ENCODE measurements at regions not wholly inside any gene's neighbourhood (a gene's known extent, or its start where the extent isn't known, plus 50 kb on each side); places are given as distances from the start of the nearest gene placed in this dataset.
A peak's percentile ranks its signal among the peaks of the same experiment; 100 is the strongest.

DNA sequence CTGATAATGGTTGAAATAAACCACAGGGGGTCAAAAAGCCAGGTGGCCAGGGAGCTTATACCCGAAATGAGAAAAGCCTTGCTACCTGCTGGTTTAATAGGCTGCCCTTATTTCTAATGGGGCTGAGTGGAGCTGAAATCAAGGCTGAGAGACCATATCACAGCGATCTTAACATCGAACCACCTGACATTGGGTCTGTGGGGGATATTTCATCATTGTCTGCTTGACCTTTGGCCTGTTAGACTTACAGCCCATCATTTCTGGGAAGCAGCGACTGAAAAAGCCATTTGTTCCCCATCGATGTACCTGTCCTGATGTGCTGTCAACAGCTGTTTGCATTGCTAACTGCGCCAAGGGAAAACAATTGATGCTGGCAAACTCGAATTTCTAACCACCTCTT lies 199.7 kb upstream of the SLC14A2 start:
- no peaks in the 10 kb centered on the region for H3K36me3 ChIP-seq (ENCODE audit: insufficient read depth, low read length)
- no peaks in the 10 kb centered on the region for H3K9me2 ChIP-seq (replicated peaks; ENCODE audit: insufficient read depth, low read length)
- H3K27me3 ChIP-seq (ENCODE audit: low read length): no peaks in the 10 kb centered on the region
- no peaks in the 10 kb centered on the region for H3K9me3 ChIP-seq (ENCODE audit: low read length)
- DNase-seq: no peak
- no peak overlapping the region for H3K27ac ChIP-seq (ENCODE audit: low read length)
- peaks cover 29% of the 10 kb centered on the region for H3K4me1 ChIP-seq (ENCODE audit: low read length)
- H4K20me1 ChIP-seq (ENCODE audit: insufficient read depth, low read depth, low read length): no peaks in the 10 kb centered on the region
- H2AFZ ChIP-seq (ENCODE audit: low read length): no peak overlapping the region
- H3K4me3 ChIP-seq (ENCODE audit: low read length): no peak overlapping the region
- H3K4me2 ChIP-seq (ENCODE audit: low read depth, low read length, poor library complexity, severe bottlenecking): no peak overlapping the region
- H3K9ac ChIP-seq (ENCODE audit: low read length): no peak overlapping the region
- H3K79me2 ChIP-seq (ENCODE audit: low read length): no peaks in the 10 kb centered on the region

- H4K20me1 ChIP-seq (ENCODE audit: insufficient read depth, low read depth, low read length): no peaks in the 10 kb centered on the region
- no peaks in the 10 kb centered on the region for H3K27me3 ChIP-seq (ENCODE audit: low read length)
- no peaks in the 10 kb centered on the region for H3K79me2 ChIP-seq (ENCODE audit: low read length)
- H3K4me2 ChIP-seq (ENCODE audit: low read depth, low read length, poor library complexity, severe bottlenecking): no peak overlapping the region
- no peak overlapping the region for H3K9ac ChIP-seq (ENCODE audit: low read length)
- DNase-seq: peak; percentile 59
- no peaks in the 10 kb centered on the region for H3K9me3 ChIP-seq (ENCODE audit: low read length)
- no peak overlapping the region for H2AFZ ChIP-seq (ENCODE audit: low read length)
- H3K27ac ChIP-seq (ENCODE audit: low read length): no peak overlapping the region
- H3K4me3 ChIP-seq (ENCODE audit: low read length): no peak overlapping the region
- no peaks in the 10 kb centered on the region for H3K36me3 ChIP-seq (ENCODE audit: insufficient read depth, low read length)
- no peaks in the 10 kb centered on the region for H3K9me2 ChIP-seq (replicated peaks; ENCODE audit: insufficient read depth, low read length)
- peaks cover 29% of the 10 kb centered on the region for H3K4me1 ChIP-seq (ENCODE audit: low read length)
Observed at GRCh38 chr18:45416168-45416567, 199.1 kb upstream of the SLC14A2 start.

GRCh38 chr18:45417392-45417791 lies 197.9 kb upstream of the SLC14A2 start:
- H3K4me2 ChIP-seq (ENCODE audit: low read depth, low read length, poor library complexity, severe bottlenecking): no peak overlapping the region
- H3K27me3 ChIP-seq (ENCODE audit: low read length): no peaks in the 10 kb centered on the region
- H3K27ac ChIP-seq (ENCODE audit: low read length): no peak overlapping the region
- H3K9ac ChIP-seq (ENCODE audit: low read length): no peak overlapping the region
- DNase-seq: no peak
- no peaks in the 10 kb centered on the region for H3K9me3 ChIP-seq (ENCODE audit: low read length)
- 0 out of 2 replicates have a peak, but pooled peaks cover 3% of the 10 kb centered on the region for H3K9me2 ChIP-seq (replicated peaks; ENCODE audit: insufficient read depth, low read length)
- H4K20me1 ChIP-seq (ENCODE audit: insufficient read depth, low read depth, low read length): no peaks in the 10 kb centered on the region
- H3K36me3 ChIP-seq (ENCODE audit: insufficient read depth, low read length): no peaks in the 10 kb centered on the region
- H3K4me1 ChIP-seq (ENCODE audit: low read length): peaks cover 29% of the 10 kb centered on the region
- peak overlapping the region; percentile 59; the same call in 1 of the 2 replicates for H2AFZ ChIP-seq (ENCODE audit: low read length)
- H3K4me3 ChIP-seq (ENCODE audit: low read length): no peak overlapping the region
- H3K79me2 ChIP-seq (ENCODE audit: low read length): no peaks in the 10 kb centered on the region

- Histone ChIP-seq H3K9ac (ENCODE audit: low read length) (no peak overlapping the region), H3K27ac (ENCODE audit: low read length) (no peak overlapping the region), H2AFZ (ENCODE audit: low read length) (no peak overlapping the region), H3K4me1 (ENCODE audit: low read length) (peaks cover 11% of the 10 kb centered on the region), H3K79me2 (ENCODE audit: low read length) (no peaks in the 10 kb centered on the region), H4K20me1 (ENCODE audit: insufficient read depth, low read depth, low read length) (no peaks in the 10 kb centered on the region), H3K36me3 (ENCODE audit: insufficient read depth, low read length) (no peaks in the 10 kb centered on the region), H3K9me2 (replicated peaks; ENCODE audit: insufficient read depth, low read length) (0 out of 2 replicates have a peak, but pooled peaks cover 3% of the 10 kb centered on the region), H3K9me3 (ENCODE audit: low read length) (no peaks in the 10 kb centered on the region), H3K4me2 (ENCODE audit: low read depth, low read length, poor library complexity, severe bottlenecking) (no peak overlapping the region), H3K4me3 (ENCODE audit: low read length) (no peak overlapping the region), H3K27me3 (ENCODE audit: low read length) (no peaks in the 10 kb centered on the region)
- DNase-seq: no peak
Observed at GRCh38 chr18:45423659-45424058, 191.6 kb upstream of the SLC14A2 start.

DNA sequence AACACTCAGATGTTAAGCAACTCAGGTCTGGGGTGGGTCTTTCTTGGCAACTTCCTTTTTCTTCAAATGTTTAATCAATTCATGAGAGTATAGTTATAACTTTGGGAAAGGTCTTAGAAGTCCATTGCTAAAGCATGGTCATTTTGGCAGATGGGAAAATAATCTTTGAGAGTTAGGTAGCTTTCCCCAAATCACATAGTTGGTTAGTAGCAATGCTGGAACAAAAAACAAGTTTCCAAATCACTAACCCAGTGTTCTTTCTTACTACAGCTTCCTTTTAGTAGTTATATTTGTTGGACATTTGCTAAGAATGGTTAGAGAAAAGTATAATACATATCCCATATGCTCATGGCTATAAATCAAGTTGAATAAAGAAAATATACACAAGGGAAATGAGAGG lies 185.2 kb upstream of the SLC14A2 start:
- H3K4me2 ChIP-seq (ENCODE audit: low read depth, low read length, poor library complexity, severe bottlenecking): no peak overlapping the region
- no peaks in the 10 kb centered on the region for H3K79me2 ChIP-seq (ENCODE audit: low read length)
- H3K27ac ChIP-seq (ENCODE audit: low read length): no peak overlapping the region
- no peaks in the 10 kb centered on the region for H4K20me1 ChIP-seq (ENCODE audit: insufficient read depth, low read depth, low read length)
- no peak overlapping the region for H3K4me3 ChIP-seq (ENCODE audit: low read length)
- H2AFZ ChIP-seq (ENCODE audit: low read length): no peak overlapping the region
- no peak for DNase-seq
- no peaks in the 10 kb centered on the region for H3K36me3 ChIP-seq (ENCODE audit: insufficient read depth, low read length)
- no peaks in the 10 kb centered on the region for H3K9me3 ChIP-seq (ENCODE audit: low read length)
- no peaks in the 10 kb centered on the region for H3K9me2 ChIP-seq (replicated peaks; ENCODE audit: insufficient read depth, low read length)
- no peaks in the 10 kb centered on the region for H3K27me3 ChIP-seq (ENCODE audit: low read length)
- H3K4me1 ChIP-seq (ENCODE audit: low read length): peaks cover 20% of the 10 kb centered on the region
- no peak overlapping the region for H3K9ac ChIP-seq (ENCODE audit: low read length)

DNA sequence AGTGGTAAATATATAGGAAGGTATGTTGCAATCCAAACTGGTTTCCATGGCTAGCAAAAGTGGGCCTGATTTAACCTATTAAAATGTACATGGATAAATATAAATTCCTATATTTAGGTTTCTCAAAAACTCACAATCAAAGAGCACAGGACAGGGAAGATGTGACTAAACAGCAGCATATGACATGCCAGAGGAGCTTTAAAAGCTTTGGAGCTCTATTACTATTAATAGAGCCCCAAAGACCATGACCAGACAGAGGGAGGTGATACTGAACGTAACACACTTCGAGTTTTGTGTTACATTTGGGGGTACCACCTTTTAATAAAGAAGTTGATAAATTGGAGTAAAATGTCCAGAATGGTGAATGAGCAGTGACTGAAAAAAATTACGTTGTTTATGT lies 179.5 kb upstream of the SLC14A2 start:
- Histone ChIP-seq H2AFZ (ENCODE audit: low read length) (no peak overlapping the region), H3K4me2 (ENCODE audit: low read depth, low read length, poor library complexity, severe bottlenecking) (no peak overlapping the region), H3K9me3 (ENCODE audit: low read length) (no peaks in the 10 kb centered on the region), H4K20me1 (ENCODE audit: insufficient read depth, low read depth, low read length) (no peaks in the 10 kb centered on the region), H3K36me3 (ENCODE audit: insufficient read depth, low read length) (no peaks in the 10 kb centered on the region), H3K27ac (ENCODE audit: low read length) (no peak overlapping the region), H3K27me3 (ENCODE audit: low read length) (no peaks in the 10 kb centered on the region), H3K9ac (ENCODE audit: low read length) (no peak overlapping the region), H3K79me2 (ENCODE audit: low read length) (no peaks in the 10 kb centered on the region), H3K4me3 (ENCODE audit: low read length) (no peak overlapping the region), H3K9me2 (replicated peaks; ENCODE audit: insufficient read depth, low read length) (no peaks in the 10 kb centered on the region), H3K4me1 (ENCODE audit: low read length) (peaks cover 6% of the 10 kb centered on the region)
- DNase-seq: no peak

GRCh38 chr18:45437366-45437765 lies 177.9 kb upstream of the SLC14A2 start:
- Histone ChIP-seq H3K9me2 (replicated peaks; ENCODE audit: insufficient read depth, low read length) (no peaks in the 10 kb centered on the region), H3K27me3 (ENCODE audit: low read length) (no peaks in the 10 kb centered on the region), H3K79me2 (ENCODE audit: low read length) (no peaks in the 10 kb centered on the region), H3K4me3 (ENCODE audit: low read length) (no peak overlapping the region), H3K9ac (ENCODE audit: low read length) (no peak overlapping the region), H3K27ac (ENCODE audit: low read length) (no peak overlapping the region), H4K20me1 (ENCODE audit: insufficient read depth, low read depth, low read length) (no peaks in the 10 kb centered on the region), H3K36me3 (ENCODE audit: insufficient read depth, low read length) (no peaks in the 10 kb centered on the region), H2AFZ (ENCODE audit: low read length) (no peak overlapping the region), H3K9me3 (ENCODE audit: low read length) (no peaks in the 10 kb centered on the region), H3K4me2 (ENCODE audit: low read depth, low read length, poor library complexity, severe bottlenecking) (no peak overlapping the region), H3K4me1 (ENCODE audit: low read length) (peaks cover 6% of the 10 kb centered on the region)
- DNase-seq: no peak

DNA sequence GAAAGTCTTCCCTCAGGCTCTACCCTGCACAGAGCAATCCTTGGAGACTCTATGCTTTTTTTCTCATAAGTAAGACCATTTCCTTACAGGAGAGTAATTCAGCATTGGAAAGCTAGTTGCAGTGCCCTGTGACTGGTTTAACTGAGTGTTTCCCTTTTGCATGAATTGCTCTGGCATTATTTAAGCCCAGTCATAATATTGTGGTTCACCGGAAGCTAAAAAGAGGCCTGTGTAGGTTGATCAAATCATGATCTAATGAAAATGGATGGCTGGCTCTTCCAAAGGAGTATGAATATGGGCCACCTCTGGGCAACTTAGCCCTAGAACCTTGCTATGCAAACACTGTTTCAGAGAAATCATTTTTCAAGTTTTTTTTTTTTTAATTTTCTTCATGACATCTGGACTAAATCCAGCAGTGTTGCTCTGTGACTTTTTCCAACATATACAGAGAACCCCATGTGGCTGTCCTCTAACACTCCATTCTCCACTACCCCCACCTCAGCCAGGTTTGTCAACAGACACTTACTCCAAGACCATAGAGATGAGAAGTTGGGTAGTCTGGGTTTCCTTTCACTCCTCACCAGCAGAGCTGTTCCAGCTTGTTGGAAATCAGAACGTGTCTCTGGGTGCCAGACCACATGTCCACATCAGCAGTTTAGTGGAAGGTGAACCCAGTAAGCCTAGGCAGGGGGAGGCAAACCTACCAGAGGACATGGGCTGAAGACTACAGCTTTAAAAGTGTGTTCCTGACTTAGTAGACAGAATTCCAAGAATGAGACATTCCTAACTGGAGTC lies 175.2 kb upstream of the SLC14A2 start:
- DNase-seq: no peak
- Histone ChIP-seq H4K20me1 (ENCODE audit: insufficient read depth, low read depth, low read length) (no peaks in the 10 kb centered on the region), H3K4me2 (ENCODE audit: low read depth, low read length, poor library complexity, severe bottlenecking) (no peak overlapping the region), H3K9ac (ENCODE audit: low read length) (no peak overlapping the region), H2AFZ (ENCODE audit: low read length) (no peak overlapping the region), H3K79me2 (ENCODE audit: low read length) (no peaks in the 10 kb centered on the region), H3K4me3 (ENCODE audit: low read length) (no peak overlapping the region), H3K27ac (ENCODE audit: low read length) (no peak overlapping the region), H3K36me3 (ENCODE audit: insufficient read depth, low read length) (no peaks in the 10 kb centered on the region), H3K4me1 (ENCODE audit: low read length) (no peaks in the 10 kb centered on the region), H3K27me3 (ENCODE audit: low read length) (no peaks in the 10 kb centered on the region), H3K9me3 (ENCODE audit: low read length) (no peaks in the 10 kb centered on the region), H3K9me2 (replicated peaks; ENCODE audit: insufficient read depth, low read length) (no peaks in the 10 kb centered on the region)

Measured in Karpas-422 (cell line).